GM12878 (cell line): ENCODE measurements at regions not wholly inside any gene's neighbourhood (a gene's known extent, or its start where the extent isn't known, plus 50 kb on each side); places are given as distances from the start of the nearest gene placed in this dataset.

Experiments
- ATAC-seq: fragments of 200-7000 bp; cut with Tn5 transposase; 3 replicates; pipeline ENCODE4 v1.9.1; 2020; ENCODE audit warnings: mild to moderate bottlenecking, moderate library complexity
- BruUV-seq: library from RNA; stranded (reverse); fragments of 400-500 nt; replicated peaks from 2 replicates; lab custom pipeline; 2021; lab: Mats Ljungman, UMichigan
- CTCF ChIA-PET: fragments of 300-600 bp; sonication (Branson Sonifier 250); formaldehyde crosslinking; extraction: SDS; loops from one replicate; lab custom pipeline; 2021; ENCODE audit warnings: inconsistent platforms; lab: Yijun Ruan, JAX
- POLR2A ChIA-PET: fragments of 350-600 bp; formaldehyde crosslinking; extraction: SDS; loops from one replicate; lab custom pipeline; 2021; ENCODE audit warnings: inconsistent platforms; lab: Charles Lee
- RAD21 ChIA-PET: fragments of 300-600 bp; sonication (Branson Sonifier 250); formaldehyde crosslinking; loops from one replicate; lab custom pipeline; 2023; ENCODE audit warnings: antibody characterized with exemption; ENCODE audit not compliant: unreplicated experiment; lab: Charles Lee
- SMC1A ChIA-PET: fragments of 300-600 bp; sonication (Branson Sonifier 250); formaldehyde crosslinking; loops from one replicate; lab custom pipeline; 2023; ENCODE audit not compliant: unreplicated experiment, uncharacterized antibody; lab: Charles Lee
- DNase-seq: peaks from one replicate; pipeline ENCODE4 v3.0.0-alpha.2; 2011; ENCODE audit warnings: low read depth, low spot score
- FAIRE-seq: peaks from 3 replicates; lab custom pipeline; 2011; peaks lifted over from hg19 to GRCh38; lab: Jason Lieb, UNC
- H2AFZ ChIP-seq: 2 replicates; pipeline ENCODE4 v1.6.0; 2011; ENCODE audit warnings: low read depth, low read length, control low read depth; ENCODE audit not compliant: control insufficient read depth
- H3K27ac ChIP-seq: 2 replicates; pipeline ENCODE4 v1.5.1; 2011; ENCODE audit warnings: control low read depth; ENCODE audit not compliant: control insufficient read depth, insufficient read depth
- H3K27me3 ChIP-seq, 2 experiments: replicated peaks in 1 of 2; 2 replicates each; pipeline versions ENCODE4 v1.6.0 to v1.6.1; 2011; ENCODE audit warnings: low read length in 1 of 2; ENCODE audit not compliant: control insufficient read depth in 2 of 2, insufficient read depth in 2 of 2
- H3K36me3 ChIP-seq, 2 experiments: 2 replicates each; pipeline ENCODE4 v1.5.1; 2011; ENCODE audit warnings: low read length in 1 of 2; ENCODE audit not compliant: control insufficient read depth in 2 of 2, insufficient read depth in 2 of 2
- H3K4me1 ChIP-seq: 2 replicates; pipeline ENCODE4 v1.6.1; 2011; ENCODE audit warnings: mild to moderate bottlenecking, low read length, moderate library complexity, mixed read lengths; ENCODE audit not compliant: control insufficient read depth, insufficient read depth
- H3K4me2 ChIP-seq: 2 replicates; pipeline ENCODE4 v1.6.0; 2011; ENCODE audit warnings: control low read depth; ENCODE audit not compliant: control insufficient read depth, insufficient read depth
- H3K4me3 ChIP-seq: fragments of 200-600 bp; sonication (generic); 2 replicates; pipeline ENCODE4 v1.5.1; 2016
- H3K79me2 ChIP-seq: 2 replicates; pipeline ENCODE4 v1.6.0; 2011; ENCODE audit warnings: low read length; ENCODE audit not compliant: control insufficient read depth, insufficient read depth
- H3K9ac ChIP-seq: 2 replicates; pipeline ENCODE4 v1.8.0; 2011; ENCODE audit warnings: low read length, control low read depth, mixed read lengths; ENCODE audit not compliant: control insufficient read depth, insufficient read depth
- H3K9me3 ChIP-seq: replicated peaks from 3 replicates; pipeline ENCODE4 v1.5.1; 2011; ENCODE audit warnings: mild to moderate bottlenecking, low read length; ENCODE audit not compliant: control insufficient read depth, insufficient read depth
- H4K20me1 ChIP-seq: 2 replicates; pipeline ENCODE4 v1.6.0; 2011; ENCODE audit not compliant: control insufficient read depth, insufficient read depth
- CREB1 ChIP-seq: IDR thresholded peaks from 2 replicates; pipeline ENCODE4 v1.6.1; 2012; ENCODE audit warnings: low read depth, mild to moderate bottlenecking, inconsistent platforms
- CREM ChIP-seq: IDR thresholded peaks from 2 replicates; pipeline ENCODE4 v1.6.1; 2014; ENCODE audit warnings: antibody characterized with exemption, low read depth
- EP300 ChIP-seq, 2 experiments: fragments of 150-350 bp in 1 of 2; IDR thresholded peaks; 2 replicates each; pipeline ENCODE4 v1.6.1; 2011 to 2012; ENCODE audit warnings: low read depth in 2 of 2, low read length in 2 of 2, borderline replicate concordance in 1 of 2, improper control_type of control experiment in 1 of 2, inconsistent platforms in 1 of 2; ENCODE audit not compliant: control insufficient read depth in 1 of 2
- ETV6 ChIP-seq, 2 experiments: fragments of 450-650 bp in 1 of 2; IDR thresholded peaks in 1 of 2; conservative IDR thresholded peaks in 1 of 2; 2 replicates each; pipeline ENCODE4 v1.6.1; 2014; ENCODE audit warnings: antibody characterized with exemption in 1 of 2, borderline replicate concordance in 1 of 2, low read depth in 1 of 2, mild to moderate bottlenecking in 1 of 2, moderate library complexity in 1 of 2
- JUND ChIP-seq: IDR thresholded peaks from 2 replicates; pipeline ENCODE4 v1.6.1; 2012; ENCODE audit warnings: low read depth, mild to moderate bottlenecking, low read length, improper control_type of control experiment, moderate library complexity
- MXI1 ChIP-seq: fragments of 150-350 bp; IDR thresholded peaks from 2 replicates; pipeline ENCODE4 v1.6.1; 2011; ENCODE audit warnings: low read depth, mild to moderate bottlenecking, inconsistent platforms, low read length, improper control_type of control experiment
- MYB ChIP-seq: fragments of 150-350 bp; IDR thresholded peaks from 2 replicates; pipeline ENCODE4 v1.6.1; 2014; ENCODE audit warnings: mild to moderate bottlenecking, low read depth, low read length, borderline replicate concordance
- NKRF ChIP-seq: fragments of 450-650 bp; conservative IDR thresholded peaks from 2 replicates; pipeline ENCODE4 v1.6.1; 2017; ENCODE audit warnings: mild to moderate bottlenecking, moderate library complexity
- PAX5 ChIP-seq: IDR thresholded peaks from 2 replicates; pipeline ENCODE4 v1.6.1; 2011; ENCODE audit warnings: low read depth, low read length, borderline replicate concordance
- POU2F2 ChIP-seq: IDR thresholded peaks from 3 replicates; pipeline ENCODE4 v1.6.1; 2011; ENCODE audit warnings: low read depth, mild to moderate bottlenecking, low read length, borderline replicate concordance
- RBBP5 ChIP-seq: fragments of 200-600 bp; sonication (generic); conservative IDR thresholded peaks from 2 replicates; pipeline ENCODE4 v1.6.1; 2016
- RFX5 ChIP-seq: IDR thresholded peaks from 2 replicates; pipeline ENCODE4 v1.6.1; 2011; ENCODE audit warnings: low read depth, low read length, improper control_type of control experiment
- SREBF2 ChIP-seq: IDR thresholded peaks from 2 replicates; pipeline ENCODE4 v1.6.1; 2012; ENCODE audit warnings: mild to moderate bottlenecking, low read length
- WGBS: methylation state at CpG from one replicate; pipeline ENCODE4 v1.1.6; 2016; ENCODE audit warnings: low lambda C conversion rate; ENCODE audit not compliant: insufficient replicate concordance, insufficient coverage; ENCODE audit errors: missing lambda C conversion rate; 5-methylcytosine and 5-hydroxymethylcytosine counted together
- in situ Hi-C: fragments of 300-500 bp; cut with MboI; formaldehyde crosslinking; loops from 9 replicates; pipeline ENCODE4 v1.14.3; 2018; ENCODE audit warnings: mixed read lengths
- intact Hi-C: fragments of 100-400 bp; cut with micrococcal nuclease; formaldehyde crosslinking; loops from one replicate; pipeline ENCODE4 v1.14.2; 2022; ENCODE audit not compliant: unreplicated experiment
- TF ChIP-seq, protein P1 (sequence below): fragments of 450-650 bp; formaldehyde crosslinking; IDR thresholded peaks from 2 replicates; pipeline ENCODE4 v1.4.0; 2020; ENCODE audit warnings: mild to moderate bottlenecking, moderate library complexity
- TF ChIP-seq, protein P2 (sequence below): fragments of 450-650 bp; formaldehyde crosslinking; IDR thresholded peaks from 2 replicates; pipeline ENCODE4 v1.5.0; 2022; ENCODE audit warnings: mild to moderate bottlenecking, missing genetic modification characterization

DNA sequence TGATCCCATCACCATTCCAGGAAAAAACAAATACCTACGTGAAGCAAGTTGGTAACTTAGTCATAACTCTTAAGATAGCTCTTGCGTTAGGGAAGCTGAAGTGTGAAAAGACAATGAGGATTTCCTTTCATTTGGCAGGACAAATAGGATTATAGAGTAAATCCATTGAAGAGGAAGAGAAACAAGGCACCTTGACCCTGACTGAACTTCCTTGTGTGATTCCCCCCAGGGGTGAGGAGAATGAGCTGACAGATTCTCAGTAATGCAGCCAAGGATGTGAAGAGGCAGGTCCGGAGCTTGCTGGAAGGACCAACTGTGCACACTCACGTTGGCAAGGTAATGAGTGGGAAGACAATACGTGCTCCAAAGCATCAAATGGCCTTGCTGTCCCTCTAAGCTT, 55.0 kb upstream of the HMCN1 start:
- intact Hi-C loops (loop anchor here (10.0 kb wide), 1 partner anchor 874 kb away; no protein-coding TSS in a partner anchor), in situ Hi-C loops (no loop called here)
- DNase-seq (no peak), FAIRE-seq (no peak), ATAC-seq (no peak)
- Histone ChIP-seq H2AFZ (no peak overlapping the region), H3K79me2 (no peaks in the 10 kb centered on the region), H3K9me3 (no peaks in the 10 kb centered on the region), H3K4me1 (no peaks in the 10 kb centered on the region), H3K27me3 (no peaks in the 10 kb centered on the region; a peak in 1 of 4 replicates), H3K9ac (no peak overlapping the region), H3K4me3 (no peak overlapping the region), H3K27ac (no peak overlapping the region), H3K4me2 (no peak overlapping the region), H4K20me1 (no peaks in the 10 kb centered on the region), H3K36me3 (no peaks in the 10 kb centered on the region)
- BruUV-seq, result no TSS peak
- ChIA-PET POLR2A (no interaction called here), SMC1A (interaction anchor here (0.8 to 5.3 kb wide), 5 partner anchors 9 to 83 kb away, joined by 3 to 19 read pairs (median 7); no protein-coding TSS in a partner anchor), CTCF (interaction anchor here (0.6 to 3.8 kb wide), 14 partner anchors 9 to 873 kb away, joined by 3 to 48 read pairs (median 4); partner anchors contain the start of gene IVNS1ABP), RAD21 (interaction anchor here (2.1 kb wide), 1 partner anchor 362 kb away, joined by 9 read pairs; the partner anchor contains the start of gene IVNS1ABP)
- WGBS, result 72% methylated on average over 5 of the region's 5 CpGs
- TF ChIP-seq JUND, result no peak
- no peak for TF ChIP-seq NKRF
- TF ChIP-seq, protein P1, sequence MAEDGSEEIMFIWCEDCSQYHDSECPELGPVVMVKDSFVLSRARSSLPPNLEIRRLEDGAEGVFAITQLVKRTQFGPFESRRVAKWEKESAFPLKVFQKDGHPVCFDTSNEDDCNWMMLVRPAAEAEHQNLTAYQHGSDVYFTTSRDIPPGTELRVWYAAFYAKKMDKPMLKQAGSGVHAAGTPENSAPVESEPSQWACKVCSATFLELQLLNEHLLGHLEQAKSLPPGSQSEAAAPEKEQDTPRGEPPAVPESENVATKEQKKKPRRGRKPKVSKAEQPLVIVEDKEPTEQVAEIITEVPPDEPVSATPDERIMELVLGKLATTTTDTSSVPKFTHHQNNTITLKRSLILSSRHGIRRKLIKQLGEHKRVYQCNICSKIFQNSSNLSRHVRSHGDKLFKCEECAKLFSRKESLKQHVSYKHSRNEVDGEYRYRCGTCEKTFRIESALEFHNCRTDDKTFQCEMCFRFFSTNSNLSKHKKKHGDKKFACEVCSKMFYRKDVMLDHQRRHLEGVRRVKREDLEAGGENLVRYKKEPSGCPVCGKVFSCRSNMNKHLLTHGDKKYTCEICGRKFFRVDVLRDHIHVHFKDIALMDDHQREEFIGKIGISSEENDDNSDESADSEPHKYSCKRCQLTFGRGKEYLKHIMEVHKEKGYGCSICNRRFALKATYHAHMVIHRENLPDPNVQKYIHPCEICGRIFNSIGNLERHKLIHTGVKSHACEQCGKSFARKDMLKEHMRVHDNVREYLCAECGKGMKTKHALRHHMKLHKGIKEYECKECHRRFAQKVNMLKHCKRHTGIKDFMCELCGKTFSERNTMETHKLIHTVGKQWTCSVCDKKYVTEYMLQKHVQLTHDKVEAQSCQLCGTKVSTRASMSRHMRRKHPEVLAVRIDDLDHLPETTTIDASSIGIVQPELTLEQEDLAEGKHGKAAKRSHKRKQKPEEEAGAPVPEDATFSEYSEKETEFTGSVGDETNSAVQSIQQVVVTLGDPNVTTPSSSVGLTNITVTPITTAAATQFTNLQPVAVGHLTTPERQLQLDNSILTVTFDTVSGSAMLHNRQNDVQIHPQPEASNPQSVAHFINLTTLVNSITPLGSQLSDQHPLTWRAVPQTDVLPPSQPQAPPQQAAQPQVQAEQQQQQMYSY, result no peak
- TF ChIP-seq, protein P2, sequence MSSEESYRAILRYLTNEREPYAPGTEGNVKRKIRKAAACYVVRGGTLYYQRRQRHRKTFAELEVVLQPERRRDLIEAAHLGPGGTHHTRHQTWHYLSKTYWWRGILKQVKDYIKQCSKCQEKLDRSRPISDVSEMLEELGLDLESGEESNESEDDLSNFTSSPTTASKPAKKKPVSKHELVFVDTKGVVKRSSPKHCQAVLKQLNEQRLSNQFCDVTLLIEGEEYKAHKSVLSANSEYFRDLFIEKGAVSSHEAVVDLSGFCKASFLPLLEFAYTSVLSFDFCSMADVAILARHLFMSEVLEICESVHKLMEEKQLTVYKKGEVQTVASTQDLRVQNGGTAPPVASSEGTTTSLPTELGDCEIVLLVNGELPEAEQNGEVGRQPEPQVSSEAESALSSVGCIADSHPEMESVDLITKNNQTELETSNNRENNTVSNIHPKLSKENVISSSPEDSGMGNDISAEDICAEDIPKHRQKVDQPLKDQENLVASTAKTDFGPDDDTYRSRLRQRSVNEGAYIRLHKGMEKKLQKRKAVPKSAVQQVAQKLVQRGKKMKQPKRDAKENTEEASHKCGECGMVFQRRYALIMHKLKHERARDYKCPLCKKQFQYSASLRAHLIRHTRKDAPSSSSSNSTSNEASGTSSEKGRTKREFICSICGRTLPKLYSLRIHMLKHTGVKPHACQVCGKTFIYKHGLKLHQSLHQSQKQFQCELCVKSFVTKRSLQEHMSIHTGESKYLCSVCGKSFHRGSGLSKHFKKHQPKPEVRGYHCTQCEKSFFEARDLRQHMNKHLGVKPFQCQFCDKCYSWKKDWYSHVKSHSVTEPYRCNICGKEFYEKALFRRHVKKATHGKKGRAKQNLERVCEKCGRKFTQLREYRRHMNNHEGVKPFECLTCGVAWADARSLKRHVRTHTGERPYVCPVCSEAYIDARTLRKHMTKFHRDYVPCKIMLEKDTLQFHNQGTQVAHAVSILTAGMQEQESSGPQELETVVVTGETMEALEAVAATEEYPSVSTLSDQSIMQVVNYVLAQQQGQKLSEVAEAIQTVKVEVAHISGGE (CRISPR knock-in tag), result no peak
- no peak for TF ChIP-seq RFX5
- no peak for TF ChIP-seq MXI1
- no peak for TF ChIP-seq CREB1
- no peak for TF ChIP-seq ETV6 (conservative IDR thresholded peaks at IDR 0.05 in 1 of 2, IDR thresholded peaks at IDR 0.05 in 1 of 2; ENCODE audit: borderline replicate concordance in 1 of 2, low read depth in 1 of 2)
- TF ChIP-seq EP300 (IDR thresholded peaks at IDR 0.05; ENCODE audit: borderline replicate concordance in 1 of 2, control insufficient read depth in 1 of 2, low read depth in 2 of 2, low read length in 2 of 2), result no peak
- no peak for TF ChIP-seq MYB
- TF ChIP-seq PAX5, result no peak
- TF ChIP-seq POU2F2, result no peak
- no peak for TF ChIP-seq SREBF2
- no peak for TF ChIP-seq CREM
- TF ChIP-seq RBBP5, result no peak
